Stomach (tissue), 4 donors: ENCODE measurements at regions not wholly inside any gene's neighbourhood (a gene's known extent, or its start where the extent isn't known, plus 50 kb on each side); places are given as distances from the start of the nearest gene placed in this dataset.

ENCODE experiments used
- POLR2AphosphoS5 ChIP-seq, 3 donors: sonication (generic); formaldehyde crosslinking; IDR thresholded peaks; one replicate each; pipeline ENCODE4 v1.6.1; 2016; ENCODE audit warnings: antibody characterized with exemption in 3 of 3
- TF ChIP-seq, protein P1 (sequence below), 7 experiments: fragments of 450-650 bp in 4 of 7; fragments of 200-600 bp in 3 of 7; sonication (generic) in 3 of 7; IDR thresholded peaks; one replicate each; pipeline ENCODE4 v1.5.1; 2016 to 2019; ENCODE audit warnings: antibody characterized with exemption in 7 of 7, control low read depth in 2 of 7, mild to moderate bottlenecking in 1 of 7

DNA sequence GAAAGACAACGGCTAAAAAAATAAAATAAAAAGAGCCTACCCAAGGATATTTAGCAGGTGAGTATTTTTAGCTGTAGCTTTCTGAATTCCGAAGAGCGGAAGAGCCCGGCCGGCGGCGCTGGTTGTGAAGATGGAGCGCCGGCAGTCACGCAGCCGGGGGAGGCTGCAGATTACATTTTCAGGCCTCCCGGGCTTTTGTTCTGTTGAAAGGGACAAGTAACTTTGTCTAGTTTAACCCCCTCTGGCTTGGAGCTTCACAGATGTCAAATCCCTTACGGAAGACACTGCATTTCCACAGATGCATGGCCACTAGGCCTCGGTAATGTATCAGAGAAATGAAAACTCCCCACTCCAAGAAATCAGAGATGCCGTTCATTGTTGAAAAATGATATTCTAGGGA, 497.6 kb upstream of the MKI67 start:
- TF ChIP-seq, protein P1, sequence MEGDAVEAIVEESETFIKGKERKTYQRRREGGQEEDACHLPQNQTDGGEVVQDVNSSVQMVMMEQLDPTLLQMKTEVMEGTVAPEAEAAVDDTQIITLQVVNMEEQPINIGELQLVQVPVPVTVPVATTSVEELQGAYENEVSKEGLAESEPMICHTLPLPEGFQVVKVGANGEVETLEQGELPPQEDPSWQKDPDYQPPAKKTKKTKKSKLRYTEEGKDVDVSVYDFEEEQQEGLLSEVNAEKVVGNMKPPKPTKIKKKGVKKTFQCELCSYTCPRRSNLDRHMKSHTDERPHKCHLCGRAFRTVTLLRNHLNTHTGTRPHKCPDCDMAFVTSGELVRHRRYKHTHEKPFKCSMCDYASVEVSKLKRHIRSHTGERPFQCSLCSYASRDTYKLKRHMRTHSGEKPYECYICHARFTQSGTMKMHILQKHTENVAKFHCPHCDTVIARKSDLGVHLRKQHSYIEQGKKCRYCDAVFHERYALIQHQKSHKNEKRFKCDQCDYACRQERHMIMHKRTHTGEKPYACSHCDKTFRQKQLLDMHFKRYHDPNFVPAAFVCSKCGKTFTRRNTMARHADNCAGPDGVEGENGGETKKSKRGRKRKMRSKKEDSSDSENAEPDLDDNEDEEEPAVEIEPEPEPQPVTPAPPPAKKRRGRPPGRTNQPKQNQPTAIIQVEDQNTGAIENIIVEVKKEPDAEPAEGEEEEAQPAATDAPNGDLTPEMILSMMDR (IDR thresholded peaks at IDR 0.05) = no peak
- TF ChIP-seq POLR2AphosphoS5 (IDR thresholded peaks at IDR 0.05) = no peak
